Right ventricle myocardium inferior (tissue), 1 donor: ENCODE measurements at regions not wholly inside any gene's neighbourhood (a gene's known extent, or its start where the extent isn't known, plus 50 kb on each side); places are given as distances from the start of the nearest gene placed in this dataset.
"Not testable (repeated sequence)": the region's sequence is repeated elsewhere in the genome, so short reads cannot be mapped to it uniquely, and the experiment has no call there.

Experiments
- ATAC-seq: fragments of 200-7000 bp; cut with Tn5 transposase; one replicate; pipeline ENCODE4 v1.9.1; 2020; ENCODE audit warnings: mild to moderate bottlenecking, moderate library complexity
- DNase-seq: peaks from one replicate; pipeline ENCODE4 v3.0.0; 2021; ENCODE audit errors: missing footprints
- intact Hi-C: fragments of 100-400 bp; cut with DNase I; formaldehyde crosslinking; loops from one replicate; pipeline ENCODE4 v1.11.0; 2022
- donor health status: DM: no; HTN: yes; CAD: no; lungs with severe emphysema.

- ATAC-seq (no peak), DNase-seq (no peak)
- intact Hi-C loops, result no loop called here
These were observed 720.2 kb upstream of the GOLIM4 start for GRCh38 chr3:168815946-168816345.

- DNase-seq (no peak), ATAC-seq (no peak)
- intact Hi-C loops, result no loop called here
These were observed 717.6 kb upstream of the GOLIM4 start for GRCh38 chr3:168813225-168813802.

GRCh38 chr3:168812234-168812633 lies 716.5 kb upstream of the GOLIM4 start:
- no peak for ATAC-seq
- intact Hi-C loops, result no loop called here
- DNase-seq, result no peak

- ATAC-seq (no peak), DNase-seq (no peak)
- intact Hi-C loops, result no loop called here
These were observed 712.9 kb upstream of the GOLIM4 start for GRCh38 chr3:168808596-168808995.

GRCh38 chr3:168807448-168807847 lies 711.7 kb upstream of the GOLIM4 start:
- ATAC-seq (no peak), DNase-seq (no peak)
- intact Hi-C loops, result no loop called here

GRCh38 chr3:168806871-168807270 lies 711.1 kb upstream of the GOLIM4 start:
- intact Hi-C loops, result no loop called here
- no peak for ATAC-seq
- no peak for DNase-seq

- DNase-seq (no peak), ATAC-seq (no peak)
- intact Hi-C loops, result no loop called here
These were observed 707.8 kb upstream of the GOLIM4 start for GRCh38 chr3:168803536-168803935.

GRCh38 chr3:168802766-168803165 lies 707.0 kb upstream of the GOLIM4 start:
- ATAC-seq, result no peak
- intact Hi-C loops, result no loop called here

GRCh38 chr3:168801794-168802193 lies 706.1 kb upstream of the GOLIM4 start:
- ATAC-seq (no peak), DNase-seq (no peak)
- intact Hi-C loops, result no loop called here

More at GRCh38 chr3:168802766-168803165, 707.0 kb upstream of the GOLIM4 start:
- DNase-seq, result no peak

GRCh38 chr3:168796339-168796738 lies 700.6 kb upstream of the GOLIM4 start:
- intact Hi-C loops, result no loop called here
- DNase-seq (no peak), ATAC-seq (no peak)

- intact Hi-C loops, result no loop called here
- DNase-seq (no peak), ATAC-seq (no peak)
These were observed 698.7 kb upstream of the GOLIM4 start for GRCh38 chr3:168794427-168794826.

GRCh38 chr3:168782193-168782592 lies 686.5 kb upstream of the GOLIM4 start:
- ATAC-seq (no peak), DNase-seq (no peak)
- intact Hi-C loops, result no loop called here

- DNase-seq, ATAC-seq, intact Hi-C loops: not testable (repeated sequence)
These were observed 684.4 kb upstream of the GOLIM4 start for GRCh38 chr3:168779970-168780645.

- DNase-seq (no peak), ATAC-seq (no peak)
- intact Hi-C loops, result no loop called here
These were observed 658.0 kb upstream of the GOLIM4 start for GRCh38 chr3:168753724-168754123.

GRCh38 chr3:168752339-168752738 lies 656.6 kb upstream of the GOLIM4 start:
- intact Hi-C loops, result no loop called here
- ATAC-seq (no peak), DNase-seq (no peak)

GRCh38 chr3:168747697-168748096 lies 652.0 kb upstream of the GOLIM4 start:
- DNase-seq (no peak), ATAC-seq (no peak)
- intact Hi-C loops, result no loop called here

- DNase-seq, result no peak
- intact Hi-C loops, result no loop called here
- no peak for ATAC-seq
These were observed 643.0 kb upstream of the GOLIM4 start for GRCh38 chr3:168738527-168739325.

GRCh38 chr3:168736202-168736601 lies 640.5 kb upstream of the GOLIM4 start:
- ATAC-seq (no peak), DNase-seq (no peak)
- intact Hi-C loops, result no loop called here

GRCh38 chr3:168730073-168730472 lies 634.3 kb upstream of the GOLIM4 start:
- no peak for DNase-seq
- ATAC-seq, result no peak
- intact Hi-C loops, result no loop called here

- DNase-seq, result no peak
- intact Hi-C loops, result no loop called here
- ATAC-seq, result no peak
These were observed 626.4 kb upstream of the GOLIM4 start for GRCh38 chr3:168722091-168722490.
